ENCODE measurements at regions not wholly inside any gene's neighbourhood (a gene's known extent, or its start where the extent isn't known, plus 50 kb on each side); places are given as distances from the start of the nearest gene placed in this dataset.

- DNase-seq: no peak
These were observed 142.2 kb downstream of the ABCA8 start for GRCh38 chr17:68812876-68813584.

- DNase-seq: no peak
These were observed 146.0 kb downstream of the ABCA8 start for GRCh38 chr17:68809148-68809547.

- no peak for DNase-seq
These were observed 147.0 kb downstream of the ABCA8 start for GRCh38 chr17:68807998-68808772.

GRCh38 chr17:68805609-68806008 is 149.6 kb downstream of the ABCA8 start:
- DNase-seq: no peak

GRCh38 chr17:68804777-68805520 is 150.2 kb downstream of the ABCA8 start:
- DNase-seq: no peak

- DNase-seq: no peak
These were observed 151.8 kb downstream of the ABCA8 start for GRCh38 chr17:68803164-68803929.

- no peak for DNase-seq
These were observed 153.6 kb downstream of the ABCA8 start for GRCh38 chr17:68801335-68802247.

GRCh38 chr17:68800751-68801150 is 154.4 kb downstream of the ABCA8 start:
- no peak for DNase-seq

GRCh38 chr17:68794636-68795434 is 160.4 kb downstream of the ABCA8 start:
- DNase-seq: peak in 39 of 58 donors; percentile 6 to 89 (median 50)

GRCh38 chr17:68792873-68793272 is 162.3 kb downstream of the ABCA8 start:
- DNase-seq: no peak

- DNase-seq: no peak
These were observed 163.0 kb downstream of the ABCA8 start for GRCh38 chr17:68792042-68792685.

GRCh38 chr17:68790931-68791330 is 164.3 kb downstream of the ABCA8 start:
- DNase-seq: no peak

GRCh38 chr17:68790492-68790891 is 164.7 kb downstream of the ABCA8 start:
- no peak for DNase-seq

- DNase-seq: no peak
These were observed 165.8 kb downstream of the ABCA8 start for GRCh38 chr17:68789203-68789962.

- DNase-seq: no peak
These were observed 169.4 kb downstream of the ABCA8 start for GRCh38 chr17:68785565-68786486.

GRCh38 chr17:68784431-68784830 is 170.8 kb downstream of the ABCA8 start:
- DNase-seq: no peak

- no peak for DNase-seq
These were observed 171.3 kb downstream of the ABCA8 start for GRCh38 chr17:68783861-68784260.
